ENCODE measurements at regions not wholly inside any gene's neighbourhood (a gene's known extent, or its start where the extent isn't known, plus 50 kb on each side); places are given as distances from the start of the nearest gene placed in this dataset.

GRCh38 chr20:21618759-21619416 lies 86.6 kb upstream of the PAX1 start:
- no peak for DNase-seq (ENCODE audit: low spot score)
- no peak overlapping the region for H3K4me3 Mint-ChIP-seq (ENCODE audit: unreplicated experiment)
- no peak for TF ChIP-seq CTCF (IDR thresholded peaks at IDR 0.05)
- H3K27me3 Mint-ChIP-seq (ENCODE audit: low read depth): peaks cover 19% of the 10 kb centered on the region
- H3K36me3 Mint-ChIP-seq (ENCODE audit: low read depth): no peaks in the 10 kb centered on the region
- no peaks in the 10 kb centered on the region for H3K4me1 Mint-ChIP-seq (ENCODE audit: low read depth)
- no peaks in the 10 kb centered on the region for H3K9me3 Mint-ChIP-seq (ENCODE audit: low read depth)
- H3K27ac Mint-ChIP-seq (ENCODE audit: unreplicated experiment): no peak overlapping the region

- Mint-ChIP-seq H3K4me1 (ENCODE audit: low read depth) (no peaks in the 10 kb centered on the region), H3K9me3 (ENCODE audit: low read depth) (no peaks in the 10 kb centered on the region), H3K36me3 (ENCODE audit: low read depth) (no peaks in the 10 kb centered on the region), H3K27me3 (ENCODE audit: low read depth) (peaks cover 15% of the 10 kb centered on the region), H3K27ac (ENCODE audit: unreplicated experiment) (no peak overlapping the region), H3K4me3 (ENCODE audit: unreplicated experiment) (no peak overlapping the region)
- TF ChIP-seq CTCF (IDR thresholded peaks at IDR 0.05): peak; percentile 83
- no peak for DNase-seq (ENCODE audit: low spot score)
These were observed 89.8 kb upstream of the PAX1 start for GRCh38 chr20:21615617-21616080.

GRCh38 chr20:21614980-21615379 lies 90.5 kb upstream of the PAX1 start:
- no peaks in the 10 kb centered on the region for H3K4me1 Mint-ChIP-seq (ENCODE audit: low read depth)
- no peaks in the 10 kb centered on the region for H3K36me3 Mint-ChIP-seq (ENCODE audit: low read depth)
- H3K27me3 Mint-ChIP-seq (ENCODE audit: low read depth): peaks cover 15% of the 10 kb centered on the region
- no peak for DNase-seq (ENCODE audit: low spot score)
- no peak overlapping the region for H3K4me3 Mint-ChIP-seq (ENCODE audit: unreplicated experiment)
- no peak overlapping the region for H3K27ac Mint-ChIP-seq (ENCODE audit: unreplicated experiment)
- no peak for TF ChIP-seq CTCF (IDR thresholded peaks at IDR 0.05)
- no peaks in the 10 kb centered on the region for H3K9me3 Mint-ChIP-seq (ENCODE audit: low read depth)

GRCh38 chr20:21613512-21613911 lies 92.0 kb upstream of the PAX1 start:
- no peaks in the 10 kb centered on the region for H3K4me1 Mint-ChIP-seq (ENCODE audit: low read depth)
- DNase-seq (ENCODE audit: low spot score): no peak
- H3K4me3 Mint-ChIP-seq (ENCODE audit: unreplicated experiment): no peak overlapping the region
- TF ChIP-seq CTCF (IDR thresholded peaks at IDR 0.05): no peak
- no peaks in the 10 kb centered on the region for H3K36me3 Mint-ChIP-seq (ENCODE audit: low read depth)
- H3K27ac Mint-ChIP-seq (ENCODE audit: unreplicated experiment): no peak overlapping the region
- peaks cover 15% of the 10 kb centered on the region for H3K27me3 Mint-ChIP-seq (ENCODE audit: low read depth)
- no peaks in the 10 kb centered on the region for H3K9me3 Mint-ChIP-seq (ENCODE audit: low read depth)

- H3K4me3 Mint-ChIP-seq (ENCODE audit: unreplicated experiment): no peak overlapping the region
- DNase-seq (ENCODE audit: low spot score): no peak
- H3K27me3 Mint-ChIP-seq (ENCODE audit: low read depth): peaks cover 4% of the 10 kb centered on the region
- no peak overlapping the region for H3K27ac Mint-ChIP-seq (ENCODE audit: unreplicated experiment)
- H3K36me3 Mint-ChIP-seq (ENCODE audit: low read depth): no peaks in the 10 kb centered on the region
- no peaks in the 10 kb centered on the region for H3K4me1 Mint-ChIP-seq (ENCODE audit: low read depth)
- TF ChIP-seq CTCF (IDR thresholded peaks at IDR 0.05): no peak
- H3K9me3 Mint-ChIP-seq (ENCODE audit: low read depth): peaks cover 13% of the 10 kb centered on the region
These were observed 95.5 kb upstream of the PAX1 start for GRCh38 chr20:21609981-21610380.

All from chondrocyte (in vitro differentiated cells).